GM23338 (cell line): ENCODE measurements at regions not wholly inside any gene's neighbourhood (a gene's known extent, or its start where the extent isn't known, plus 50 kb on each side); places are given as distances from the start of the nearest gene placed in this dataset.
A peak's percentile ranks its signal among the peaks of the same experiment; 100 is the strongest.

Experiments
- ATAC-seq: fragments of 200-7000 bp; cut with Tn5 transposase; 3 replicates; pipeline ENCODE4 v1.9.1; 2020
- DNase-seq: peaks from one replicate; pipeline ENCODE4 v3.0.0-alpha.2; 2015; ENCODE audit warnings: low spot score
- H2AFZ ChIP-seq: fragments of 200-600 bp; sonication (generic); 2 replicates; pipeline ENCODE4 v1.8.0; 2016; ENCODE audit warnings: antibody characterized with exemption, mild to moderate bottlenecking, moderate library complexity
- H3F3A ChIP-seq: fragments of 200-600 bp; sonication (generic); replicated peaks from 2 replicates; pipeline ENCODE4 v1.8.0; 2017; ENCODE audit warnings: antibody characterized with exemption, mixed run types, low read depth
- H3K27ac ChIP-seq: fragments of 200-600 bp; sonication (generic); 2 replicates; pipeline ENCODE4 v1.6.1; 2016; ENCODE audit warnings: low read depth
- H3K27me3 ChIP-seq: fragments of 200-600 bp; sonication (generic); 2 replicates; pipeline ENCODE4 v1.8.0; 2016; ENCODE audit warnings: mild to moderate bottlenecking, mixed run types, moderate library complexity; ENCODE audit not compliant: insufficient read depth
- H3K36me3 ChIP-seq: fragments of 200-600 bp; sonication (generic); 2 replicates; pipeline ENCODE4 v1.8.0; 2016; ENCODE audit warnings: mild to moderate bottlenecking; ENCODE audit not compliant: insufficient read depth
- H3K4me1 ChIP-seq: fragments of 200-600 bp; sonication (generic); 2 replicates; pipeline ENCODE4 v1.8.0; 2016; ENCODE audit warnings: mild to moderate bottlenecking, moderate library complexity; ENCODE audit not compliant: insufficient read depth
- H3K4me2 ChIP-seq: fragments of 200-600 bp; sonication (generic); 2 replicates; pipeline ENCODE4 v1.7.1; 2017; ENCODE audit warnings: mixed run types
- H3K4me3 ChIP-seq: fragments of 200-600 bp; sonication (generic); 2 replicates; pipeline ENCODE4 v1.6.1; 2016; ENCODE audit warnings: mixed run types
- H3K79me2 ChIP-seq: fragments of 200-600 bp; sonication (generic); replicated peaks from 2 replicates; pipeline ENCODE4 v1.8.0; 2017; ENCODE audit warnings: mild to moderate bottlenecking; ENCODE audit not compliant: insufficient read depth
- H3K9me2 ChIP-seq: fragments of 200-600 bp; sonication (generic); 2 replicates; pipeline ENCODE4 v1.8.0; 2017; ENCODE audit not compliant: insufficient read depth
- H4K20me1 ChIP-seq: fragments of 200-600 bp; sonication (generic); replicated peaks from 2 replicates; pipeline ENCODE4 v1.8.0; 2017; ENCODE audit warnings: mild to moderate bottlenecking; ENCODE audit not compliant: insufficient read depth
- H3K27ac Mint-ChIP-seq: 2 replicates; pipeline ENCODE4 v1.8.0; 2020; ENCODE audit warnings: inconsistent platforms, mild to moderate bottlenecking, moderate library complexity, mixed read lengths
- H3K27me3 Mint-ChIP-seq: 3 replicates; pipeline ENCODE4 v1.8.0; 2022; ENCODE audit warnings: low read depth, mild to moderate bottlenecking, moderate library complexity, mixed read lengths, inconsistent platforms; ENCODE audit not compliant: insufficient read depth, poor library complexity
- H3K36me3 Mint-ChIP-seq: 3 replicates; pipeline ENCODE4 v1.8.0; 2021; ENCODE audit warnings: low read depth, mild to moderate bottlenecking, inconsistent platforms, moderate library complexity, mixed read lengths
- H3K4me1 Mint-ChIP-seq: 3 replicates; pipeline ENCODE4 v1.8.0; 2020; ENCODE audit warnings: mild to moderate bottlenecking, inconsistent platforms, mixed read lengths
- H3K4me3 Mint-ChIP-seq: 3 replicates; pipeline ENCODE4 v1.8.0; 2021; ENCODE audit warnings: moderate library complexity, mild to moderate bottlenecking, inconsistent platforms, mixed read lengths
- H3K9me3 Mint-ChIP-seq: 3 replicates; pipeline ENCODE4 v1.8.0; 2020; ENCODE audit warnings: moderate library complexity, mild to moderate bottlenecking, inconsistent platforms, mixed read lengths
- CREB1 ChIP-seq: fragments of 250-450 bp; sonication (Bioruptor Pico); IDR thresholded peaks from 2 replicates; pipeline ENCODE4 v1.5.0; 2020; ENCODE audit warnings: low read depth, mild to moderate bottlenecking, moderate library complexity
- CTCF ChIP-seq, 2 experiments: fragments of 200-600 bp in 1 of 2; sonication (generic) in 1 of 2; conservative IDR thresholded peaks; 2 replicates each; pipeline versions ENCODE4 v1.5.1 to v1.6.1; 2016 to 2017; ENCODE audit warnings: antibody characterized with exemption in 2 of 2, low read depth in 2 of 2, mild to moderate bottlenecking in 2 of 2, moderate library complexity in 1 of 2
- EZH2 ChIP-seq: fragments of 200-600 bp; sonication (generic); IDR thresholded peaks from one replicate; pipeline ENCODE4 v1.8.0; 2017; ENCODE audit warnings: antibody characterized with exemption, mild to moderate bottlenecking, low read depth; ENCODE audit not compliant: unreplicated experiment
- EZH2phosphoT487 ChIP-seq: fragments of 200-600 bp; sonication (generic); IDR thresholded peaks from one replicate; pipeline ENCODE4 v1.8.1; 2018; ENCODE audit warnings: antibody characterized with exemption; ENCODE audit not compliant: unreplicated experiment
- JUNB ChIP-seq: IDR thresholded peaks from one replicate; pipeline ENCODE4 v1.6.1; 2016; ENCODE audit warnings: antibody characterized with exemption; ENCODE audit not compliant: unreplicated experiment
- POLR2AphosphoS5 ChIP-seq: IDR thresholded peaks from 2 replicates; pipeline ENCODE4 v1.6.1; 2016; ENCODE audit warnings: antibody characterized with exemption, low read depth
- REST ChIP-seq: IDR thresholded peaks from one replicate; pipeline ENCODE4 v1.6.1; 2018; ENCODE audit warnings: antibody characterized with exemption; ENCODE audit not compliant: unreplicated experiment
- STAT1 ChIP-seq: IDR thresholded peaks from one replicate; pipeline ENCODE4 v1.6.1; 2016; ENCODE audit warnings: antibody characterized with exemption; ENCODE audit not compliant: unreplicated experiment
- ZNF114 ChIP-seq: fragments of 250-450 bp; sonication (Bioruptor Pico); IDR thresholded peaks from 2 replicates; pipeline ENCODE4 v1.5.0; 2020; ENCODE audit warnings: mild to moderate bottlenecking, moderate library complexity
- ZNF331 ChIP-seq: fragments of 250-450 bp; sonication (Bioruptor Pico); IDR thresholded peaks from 2 replicates; pipeline ENCODE4 v1.5.0; 2020; ENCODE audit warnings: low read depth, mild to moderate bottlenecking, moderate library complexity
- ZNF462 ChIP-seq: fragments of 250-450 bp; sonication (Bioruptor Pico); IDR thresholded peaks from 2 replicates; pipeline ENCODE4 v1.5.0; 2020; ENCODE audit warnings: mild to moderate bottlenecking, moderate library complexity

GRCh38 chr2:80703532-80703931, 399.0 kb upstream of the LRRTM1 start:
- H3K4me1 Mint-ChIP-seq, result peaks cover 6% of the 10 kb centered on the region; the same call in 2 of the 3 replicates
- Histone ChIP-seq H3K79me2 (no peaks in the 10 kb centered on the region), H4K20me1 (no peaks in the 10 kb centered on the region), H3K4me1 (no peaks in the 10 kb centered on the region), H2AFZ (no peak overlapping the region), H3F3A (no peaks in the 10 kb centered on the region), H3K36me3 (no peaks in the 10 kb centered on the region), H3K4me2 (no peak overlapping the region), H3K27me3 (no peaks in the 10 kb centered on the region), H3K27ac (no peak overlapping the region), H3K4me3 (no peak overlapping the region), H3K9me2 (no peaks in the 10 kb centered on the region)
- no peak overlapping the region for H3K27ac Mint-ChIP-seq
- no peaks in the 10 kb centered on the region for H3K9me3 Mint-ChIP-seq
- H3K27me3 Mint-ChIP-seq, result no peaks in the 10 kb centered on the region
- TF ChIP-seq ZNF114 (CRISPR knock-in tag) (no peak), CREB1 (CRISPR knock-in tag) (no peak), POLR2AphosphoS5 (no peak), EZH2phosphoT487 (no peak), ZNF462 (no peak)
- DNase-seq (peak; percentile 44), ATAC-seq (no peak)
- no peak overlapping the region for H3K4me3 Mint-ChIP-seq
- no peaks in the 10 kb centered on the region for H3K36me3 Mint-ChIP-seq

- no peak overlapping the region for H3K27ac Mint-ChIP-seq
- no peak overlapping the region for H2AFZ ChIP-seq
- H3K36me3 ChIP-seq, result no peaks in the 10 kb centered on the region
- H3K4me1 ChIP-seq, result no peaks in the 10 kb centered on the region
- H3F3A ChIP-seq, result no peaks in the 10 kb centered on the region
- no peak overlapping the region for H3K4me3 ChIP-seq
- no peaks in the 10 kb centered on the region for H3K27me3 ChIP-seq
- no peaks in the 10 kb centered on the region for H3K9me2 ChIP-seq
- H3K27me3 Mint-ChIP-seq, result no peaks in the 10 kb centered on the region
- peaks cover 3% of the 10 kb centered on the region; the same call in 1 of the 3 replicates for H3K4me1 Mint-ChIP-seq
- H3K27ac ChIP-seq, result no peak overlapping the region
- no peak for DNase-seq
- no peaks in the 10 kb centered on the region for H3K9me3 Mint-ChIP-seq
- no peak for ATAC-seq
- H3K36me3 Mint-ChIP-seq, result no peaks in the 10 kb centered on the region
- H4K20me1 ChIP-seq, result no peaks in the 10 kb centered on the region
- H3K4me3 Mint-ChIP-seq, result no peak overlapping the region
- H3K79me2 ChIP-seq, result no peaks in the 10 kb centered on the region
- H3K4me2 ChIP-seq, result no peak overlapping the region
- no peak for TF ChIP-seq STAT1
- no peak for TF ChIP-seq EZH2
- TF ChIP-seq ZNF331 (CRISPR knock-in tag), result no peak
- no peak for TF ChIP-seq REST
- no peak for TF ChIP-seq JUNB
- TF ChIP-seq CTCF (conservative IDR thresholded peaks at IDR 0.05; ENCODE audit: low read depth in 2 of 2), result no peak
Observed at GRCh38 chr2:80700961-80701360, 396.4 kb upstream of the LRRTM1 start.
